A549 (cell line): ENCODE measurements at regions not wholly inside any gene's neighbourhood (a gene's known extent, or its start where the extent isn't known, plus 50 kb on each side); places are given as distances from the start of the nearest gene placed in this dataset.

Experiments used
- ATAC-seq, 2 experiments: fragments of 200-7000 bp in 1 of 2; fragments of >200 bp in 1 of 2; cut with Nextera tagmentation in 1 of 2; cut with Tn5 transposase in 1 of 2; 3 replicates each; pipeline versions ENCODE4 v1.8.0 to v1.9.1; 2018 to 2020; ENCODE audit warnings: mild to moderate bottlenecking in 1 of 2, moderate library complexity in 1 of 2
- CTCF ChIA-PET: fragments of 300-600 bp; sonication (Branson Sonifier 250); formaldehyde crosslinking; extraction: SDS; loops from one replicate; lab custom pipeline; 2021; ENCODE audit warnings: antibody characterized with exemption, inconsistent platforms; lab: Yijun Ruan, JAX
- POLR2A ChIA-PET: fragments of 350-600 bp; formaldehyde crosslinking; extraction: SDS; loops from one replicate; lab custom pipeline; 2021; ENCODE audit warnings: antibody characterized with exemption, inconsistent platforms; lab: Yijun Ruan, JAX
- DNase-seq, 2 experiments: peaks; one replicate each; pipeline versions ENCODE4 v3.0.0 to v3.0.0-alpha.2; 2011 to 2016; ENCODE audit warnings: low read depth in 1 of 2, low spot score in 1 of 2
- FAIRE-seq: peaks from 2 replicates; lab custom pipeline; 2011; peaks lifted over from hg19 to GRCh38; lab: Jason Lieb, UNC
- H3K27ac ChIP-seq, 2 experiments: fragments of >200 bp; sonication (Bioruptor Twin); formaldehyde crosslinking; 3 replicates each; pipeline ENCODE4 v1.5.1; 2016 to 2017
- H3K4me1 ChIP-seq: fragments of >200 bp; sonication (Bioruptor Twin); formaldehyde crosslinking; 3 replicates; pipeline ENCODE4 v1.6.1; 2016
- H3K4me2 ChIP-seq: fragments of >200 bp; sonication (Bioruptor Twin); formaldehyde crosslinking; 3 replicates; pipeline ENCODE4 v1.6.1; 2016
- H3K4me3 ChIP-seq: fragments of >200 bp; sonication (Bioruptor Twin); formaldehyde crosslinking; 3 replicates; pipeline ENCODE4 v1.5.1; 2016
- H3K9me3 ChIP-seq: fragments of >200 bp; sonication (Bioruptor Twin); formaldehyde crosslinking; 3 replicates; pipeline ENCODE4 v1.6.1; 2016
- BHLHE40 ChIP-seq: IDR thresholded peaks from 2 replicates; pipeline ENCODE4 v1.6.1; 2012; ENCODE audit warnings: low read depth, low read length, inconsistent platforms
- CBX2 ChIP-seq: fragments of 200-600 bp; sonication (generic); IDR thresholded peaks from 2 replicates; pipeline ENCODE4 v1.6.1; 2016; ENCODE audit warnings: low read depth, mild to moderate bottlenecking, borderline replicate concordance
- CBX8 ChIP-seq: fragments of 200-600 bp; sonication (generic); IDR thresholded peaks from 2 replicates; pipeline ENCODE4 v1.6.1; 2016
- CEBPB ChIP-seq, 2 experiments: fragments of >200 bp in 1 of 2; sonication (Bioruptor Twin) in 1 of 2; formaldehyde crosslinking in 1 of 2; IDR thresholded peaks; 2 replicates each; pipeline ENCODE4 v1.6.1; 2012 to 2016
- E2F6 ChIP-seq: IDR thresholded peaks from 2 replicates; pipeline ENCODE4 v1.6.1; 2012; ENCODE audit warnings: low read depth, borderline replicate concordance
- ESRRA ChIP-seq: fragments of 150-350 bp; IDR thresholded peaks from 2 replicates; pipeline ENCODE4 v1.6.1; 2014; ENCODE audit warnings: mild to moderate bottlenecking, low read length, borderline replicate concordance
- FOXS1 ChIP-seq: fragments of 250-450 bp; sonication (Bioruptor Pico); IDR thresholded peaks from 2 replicates; pipeline ENCODE4 v1.5.0; 2020; ENCODE audit warnings: mild to moderate bottlenecking, moderate library complexity
- GATA3 ChIP-seq: IDR thresholded peaks from 2 replicates; pipeline ENCODE4 v1.6.1; 2012; ENCODE audit warnings: borderline replicate concordance
- HES2 ChIP-seq: fragments of >200 bp; sonication (Bioruptor Twin); formaldehyde crosslinking; IDR thresholded peaks from 2 replicates; pipeline ENCODE4 v1.6.1; 2016
- HMGXB4 ChIP-seq: fragments of 250-450 bp; sonication (Bioruptor Pico); IDR thresholded peaks from 2 replicates; pipeline ENCODE4 v1.5.0; 2021; ENCODE audit warnings: mild to moderate bottlenecking, moderate library complexity, borderline replicate concordance
- HOXB13 ChIP-seq: fragments of 250-450 bp; sonication (Bioruptor Pico); IDR thresholded peaks from 2 replicates; pipeline ENCODE4 v1.5.0; 2020; ENCODE audit warnings: low read depth, mild to moderate bottlenecking, moderate library complexity
- JUN ChIP-seq, 2 experiments: fragments of >200 bp; sonication (Bioruptor Twin); formaldehyde crosslinking; IDR thresholded peaks; 2 replicates in 1 of 2; 3 replicates in 1 of 2; pipeline ENCODE4 v1.6.1; 2016 to 2017
- JUNB ChIP-seq: fragments of >200 bp; sonication (Bioruptor Twin); formaldehyde crosslinking; IDR thresholded peaks from 2 replicates; pipeline ENCODE4 v1.6.1; 2016
- KDM5A ChIP-seq: fragments of 200-600 bp; sonication (generic); IDR thresholded peaks from 2 replicates; pipeline ENCODE4 v1.6.1; 2016; ENCODE audit warnings: antibody characterized with exemption, mild to moderate bottlenecking
- MYC ChIP-seq: IDR thresholded peaks from 2 replicates; pipeline ENCODE4 v1.6.1; 2012; ENCODE audit warnings: mild to moderate bottlenecking, inconsistent platforms, low read length, improper control_type of control experiment, borderline replicate concordance
- NPAS2 ChIP-seq: fragments of 250-450 bp; sonication (Bioruptor Pico); IDR thresholded peaks from 2 replicates; pipeline ENCODE4 v1.8.0; 2022; ENCODE audit warnings: mild to moderate bottlenecking, moderate library complexity, borderline replicate concordance
- POLR2AphosphoS2 ChIP-seq: conservative IDR thresholded peaks from 2 replicates; pipeline ENCODE4 v1.6.1; 2012; ENCODE audit warnings: low read length, improper control_type of control experiment, inconsistent platforms
- RCOR1 ChIP-seq: fragments of 150-350 bp; IDR thresholded peaks from 2 replicates; pipeline ENCODE4 v1.6.1; 2014; ENCODE audit warnings: antibody characterized with exemption, low read length, low read depth
- TFCP2L1 ChIP-seq: fragments of 250-450 bp; sonication (Bioruptor Pico); IDR thresholded peaks from 2 replicates; pipeline ENCODE4 v1.5.0; 2021; ENCODE audit warnings: mild to moderate bottlenecking
- ZC3H11A ChIP-seq: fragments of 450-650 bp; IDR thresholded peaks from 2 replicates; pipeline ENCODE4 v1.6.1; 2014; ENCODE audit warnings: antibody characterized with exemption, mild to moderate bottlenecking
- ZNF302 ChIP-seq: fragments of 250-450 bp; sonication (Bioruptor Pico); IDR thresholded peaks from 2 replicates; pipeline ENCODE4 v1.9.0; 2021; ENCODE audit warnings: inconsistent platforms, mild to moderate bottlenecking, moderate library complexity
- WGBS: methylation state at CpG from one replicate; pipeline ENCODE4 v1.1.6; 2017; ENCODE audit errors: missing lambda C conversion rate; 5-methylcytosine and 5-hydroxymethylcytosine counted together
- TF ChIP-seq, protein P1 (sequence below): fragments of 150-350 bp; IDR thresholded peaks from 2 replicates; pipeline ENCODE4 v1.6.1; 2014; ENCODE audit warnings: low read depth, mild to moderate bottlenecking, low read length
- TF ChIP-seq, protein P2 (sequence below): fragments of >200 bp; sonication (Bioruptor Twin); formaldehyde crosslinking; IDR thresholded peaks from 3 replicates; pipeline ENCODE4 v1.6.1; 2016

GRCh38 chr2:129164220-129164949 lies 815.1 kb upstream of the RAB6C start (continued):
- TF ChIP-seq ZC3H11A (no peak), POLR2AphosphoS2 (no peak), MYC (no peak)

DNA sequence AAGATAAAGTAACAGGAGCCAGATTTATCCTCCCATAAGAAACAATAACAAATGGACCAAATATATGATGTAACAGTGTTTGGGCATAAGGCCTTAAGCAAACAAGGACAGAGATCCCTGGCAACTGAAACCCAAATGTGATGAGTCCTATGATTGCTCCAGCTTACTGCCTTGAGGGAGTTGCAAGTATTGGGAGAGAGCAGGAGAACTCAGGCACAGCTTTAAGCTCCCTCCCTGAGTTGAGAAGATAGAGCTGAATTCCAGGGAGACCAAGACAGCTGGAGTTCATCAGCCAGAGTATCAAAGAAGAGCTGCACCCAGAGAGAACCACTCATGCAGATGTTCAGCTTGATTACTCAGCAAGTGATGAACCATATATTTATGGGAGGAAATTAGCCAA lies 814.5 kb upstream of the RAB6C start:
- ChIA-PET POLR2A (no interaction called here), CTCF (no interaction called here)
- DNase-seq (no peak), FAIRE-seq (no peak), ATAC-seq (no peak)
- H3K4me3 ChIP-seq, result no peak overlapping the region
- H3K27ac ChIP-seq, result no peak overlapping the region
- H3K4me1 ChIP-seq, result no peaks in the 10 kb centered on the region
- no peak overlapping the region for H3K4me2 ChIP-seq
- no peaks in the 10 kb centered on the region for H3K9me3 ChIP-seq
- TF ChIP-seq NPAS2 (CRISPR knock-in tag) (no peak), CEBPB (IDR thresholded peaks at IDR 0.05) (no peak), HMGXB4 (CRISPR knock-in tag) (no peak), MYC (no peak), CBX8 (no peak), HES2 (no peak), GATA3 (no peak), JUN (IDR thresholded peaks at IDR 0.05) (no peak), KDM5A (no peak), ESRRA (no peak), ZC3H11A (no peak), ZNF302 (CRISPR knock-in tag) (no peak), HOXB13 (CRISPR knock-in tag) (no peak), BHLHE40 (no peak), CBX2 (no peak), FOXS1 (CRISPR knock-in tag) (no peak), RCOR1 (no peak), TFCP2L1 (no peak)
- TF ChIP-seq, protein P1, sequence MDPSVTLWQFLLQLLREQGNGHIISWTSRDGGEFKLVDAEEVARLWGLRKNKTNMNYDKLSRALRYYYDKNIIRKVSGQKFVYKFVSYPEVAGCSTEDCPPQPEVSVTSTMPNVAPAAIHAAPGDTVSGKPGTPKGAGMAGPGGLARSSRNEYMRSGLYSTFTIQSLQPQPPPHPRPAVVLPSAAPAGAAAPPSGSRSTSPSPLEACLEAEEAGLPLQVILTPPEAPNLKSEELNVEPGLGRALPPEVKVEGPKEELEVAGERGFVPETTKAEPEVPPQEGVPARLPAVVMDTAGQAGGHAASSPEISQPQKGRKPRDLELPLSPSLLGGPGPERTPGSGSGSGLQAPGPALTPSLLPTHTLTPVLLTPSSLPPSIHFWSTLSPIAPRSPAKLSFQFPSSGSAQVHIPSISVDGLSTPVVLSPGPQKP, result no peak
- TF ChIP-seq, protein P2, sequence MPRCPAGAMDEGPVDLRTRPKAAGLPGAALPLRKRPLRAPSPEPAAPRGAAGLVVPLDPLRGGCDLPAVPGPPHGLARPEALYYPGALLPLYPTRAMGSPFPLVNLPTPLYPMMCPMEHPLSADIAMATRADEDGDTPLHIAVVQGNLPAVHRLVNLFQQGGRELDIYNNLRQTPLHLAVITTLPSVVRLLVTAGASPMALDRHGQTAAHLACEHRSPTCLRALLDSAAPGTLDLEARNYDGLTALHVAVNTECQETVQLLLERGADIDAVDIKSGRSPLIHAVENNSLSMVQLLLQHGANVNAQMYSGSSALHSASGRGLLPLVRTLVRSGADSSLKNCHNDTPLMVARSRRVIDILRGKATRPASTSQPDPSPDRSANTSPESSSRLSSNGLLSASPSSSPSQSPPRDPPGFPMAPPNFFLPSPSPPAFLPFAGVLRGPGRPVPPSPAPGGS, result no peak

GRCh38 chr2:129167456-129167855 lies 812.0 kb upstream of the RAB6C start:
- ChIA-PET CTCF (no interaction called here), POLR2A (no interaction called here)
- WGBS, result 3% methylated on average over 1 of the region's 1 CpG

More at GRCh38 chr2:129167456-129167855, 812.0 kb upstream of the RAB6C start:
- no peaks in the 10 kb centered on the region for H3K9me3 ChIP-seq
- no peak overlapping the region for H3K27ac ChIP-seq
- no peak for ATAC-seq
- no peak for DNase-seq
- no peak for FAIRE-seq
- H3K4me3 ChIP-seq, result no peak overlapping the region
- H3K4me1 ChIP-seq, result no peaks in the 10 kb centered on the region
- no peak overlapping the region for H3K4me2 ChIP-seq
- TF ChIP-seq JUNB (no peak), E2F6 (no peak)
